ENCODE measurements at regions not wholly inside any gene's neighbourhood (a gene's known extent, or its start where the extent isn't known, plus 50 kb on each side); places are given as distances from the start of the nearest gene placed in this dataset.

- no peak for TF ChIP-seq CTCF (IDR thresholded peaks at IDR 0.05; ENCODE audit: control insufficient read depth, extremely low read depth, insufficient read depth)
- H3K4me3 ChIP-seq (ENCODE audit: low read depth, low read length): no peak overlapping the region
- no peak for DNase-seq (ENCODE audit: low read depth)
These were observed 184.1 kb downstream of the FLRT2 start for GRCh38 chr14:85714069-85714468.

- DNase-seq (ENCODE audit: low read depth): no peak
- H3K4me3 ChIP-seq (ENCODE audit: low read depth, low read length): no peak overlapping the region
- no peak for TF ChIP-seq CTCF (IDR thresholded peaks at IDR 0.05; ENCODE audit: control insufficient read depth, extremely low read depth, insufficient read depth)
These were observed 181.7 kb downstream of the FLRT2 start for GRCh38 chr14:85711620-85712019.
